Uterus (tissue), 3 donors: ENCODE measurements at regions not wholly inside any gene's neighbourhood (a gene's known extent, or its start where the extent isn't known, plus 50 kb on each side); places are given as distances from the start of the nearest gene placed in this dataset.

Experiments used
- DNase-seq, 2 donors: peaks; one replicate each; pipeline ENCODE4 v3.0.0-alpha.2; 2019 to 2020
- H3K27ac ChIP-seq, 2 donors: fragments of 200-600 bp; sonication (generic); 1 replicate in 1 of 2; 2 replicates in 1 of 2; pipeline ENCODE4 v1.5.1; 2016 to 2018
- H3K27me3 ChIP-seq, 2 donors: fragments of 200-600 bp; sonication (generic); one replicate each; pipeline ENCODE4 v1.5.1; 2018 to 2019; ENCODE audit warnings: control low read depth in 1 of 2
- H3K36me3 ChIP-seq, 2 donors: fragments of 200-600 bp; sonication (generic); one replicate each; pipeline ENCODE4 v1.5.1; 2019; ENCODE audit warnings: control low read depth in 1 of 2
- H3K4me1 ChIP-seq, 2 donors: fragments of 200-600 bp; sonication (generic); one replicate each; pipeline ENCODE4 v1.5.1; 2018 to 2019; ENCODE audit warnings: control low read depth in 1 of 2
- H3K4me3 ChIP-seq, 2 donors: fragments of 200-600 bp; sonication (generic); 1 replicate in 1 of 2; 2 replicates in 1 of 2; pipeline ENCODE4 v1.5.1; 2018 to 2019; ENCODE audit warnings: mild to moderate bottlenecking in 1 of 2
- H3K9me3 ChIP-seq, 2 donors: fragments of 200-600 bp; sonication (generic); one replicate each; pipeline ENCODE4 v1.5.1; 2019; ENCODE audit warnings: control low read depth in 1 of 2
- POLR2A ChIP-seq, 2 donors: fragments of 450-650 bp; IDR thresholded peaks; one replicate each; pipeline ENCODE4 v1.6.1; 2016; ENCODE audit warnings: antibody characterized with exemption in 2 of 2, mild to moderate bottlenecking in 1 of 2, moderate library complexity in 1 of 2
- intact Hi-C: fragments of 100-400 bp; cut with DNase I; formaldehyde crosslinking; loops from one replicate; pipeline ENCODE4 v1.15.1; 2023; ENCODE audit warnings: low total_unique reads
- TF ChIP-seq, protein P1 (sequence below), 4 experiments: fragments of 200-600 bp in 2 of 4; fragments of 450-650 bp in 2 of 4; sonication (generic) in 2 of 4; IDR thresholded peaks; one replicate each; pipeline ENCODE4 v1.5.1; 2016 to 2019; ENCODE audit warnings: antibody characterized with exemption in 4 of 4, mild to moderate bottlenecking in 2 of 4, moderate library complexity in 1 of 4
- donor health status: DM: yes; HTN: yes; CAD: no.

DNA sequence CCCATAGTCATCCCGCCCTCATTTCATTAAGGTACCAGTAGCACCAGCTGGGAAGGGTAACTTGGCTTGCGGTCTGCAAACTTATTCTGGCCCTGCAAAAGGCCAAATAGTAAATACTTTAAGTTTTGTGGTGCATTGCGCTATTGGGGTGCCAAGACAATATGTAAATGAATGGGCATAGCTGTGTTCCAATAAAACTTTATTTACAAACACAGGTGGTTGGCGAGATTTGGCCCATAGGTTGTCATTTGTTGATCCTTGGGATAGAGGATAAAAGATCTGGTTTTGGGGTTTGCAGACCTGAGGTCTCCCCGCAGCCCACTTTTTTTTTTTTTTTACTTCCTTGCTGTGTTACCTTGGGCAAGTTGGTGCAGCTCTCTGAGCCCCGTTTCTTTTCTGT, 127.4 kb downstream of the MIAT start:
- no peaks in the 10 kb centered on the region for H3K36me3 ChIP-seq

DNA sequence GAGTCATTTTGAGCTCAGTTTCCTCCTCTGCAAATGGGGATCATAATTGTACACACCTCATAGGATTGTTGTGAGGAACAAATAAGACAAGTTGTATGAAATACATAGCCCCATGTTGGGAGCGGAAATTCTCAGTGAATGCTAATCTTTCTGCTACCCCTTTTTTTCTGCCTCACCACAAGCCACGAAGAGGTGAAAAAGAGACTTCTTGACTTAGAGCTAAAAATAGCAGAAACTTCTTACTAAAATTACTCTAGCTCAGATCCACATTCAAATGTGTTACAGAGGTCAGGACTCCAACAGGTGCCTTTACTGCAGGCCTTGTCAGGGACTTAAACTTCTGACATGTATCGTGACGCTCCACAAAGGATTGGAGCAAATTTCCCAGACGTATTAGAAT, 128.5 kb downstream of the MIAT start:
- no peaks in the 10 kb centered on the region for H3K36me3 ChIP-seq

More for the DNA sequence above, 127.4 kb downstream of the MIAT start:
- Histone ChIP-seq H3K27me3 (no peaks in the 10 kb centered on the region), H3K9me3 (no peaks in the 10 kb centered on the region), H3K4me3 (no peak overlapping the region), H3K27ac (no peak overlapping the region), H3K4me1 (no peaks in the 10 kb centered on the region)
- DNase-seq: no peak
- TF ChIP-seq POLR2A (IDR thresholded peaks at IDR 0.05): no peak
- TF ChIP-seq, protein P1, sequence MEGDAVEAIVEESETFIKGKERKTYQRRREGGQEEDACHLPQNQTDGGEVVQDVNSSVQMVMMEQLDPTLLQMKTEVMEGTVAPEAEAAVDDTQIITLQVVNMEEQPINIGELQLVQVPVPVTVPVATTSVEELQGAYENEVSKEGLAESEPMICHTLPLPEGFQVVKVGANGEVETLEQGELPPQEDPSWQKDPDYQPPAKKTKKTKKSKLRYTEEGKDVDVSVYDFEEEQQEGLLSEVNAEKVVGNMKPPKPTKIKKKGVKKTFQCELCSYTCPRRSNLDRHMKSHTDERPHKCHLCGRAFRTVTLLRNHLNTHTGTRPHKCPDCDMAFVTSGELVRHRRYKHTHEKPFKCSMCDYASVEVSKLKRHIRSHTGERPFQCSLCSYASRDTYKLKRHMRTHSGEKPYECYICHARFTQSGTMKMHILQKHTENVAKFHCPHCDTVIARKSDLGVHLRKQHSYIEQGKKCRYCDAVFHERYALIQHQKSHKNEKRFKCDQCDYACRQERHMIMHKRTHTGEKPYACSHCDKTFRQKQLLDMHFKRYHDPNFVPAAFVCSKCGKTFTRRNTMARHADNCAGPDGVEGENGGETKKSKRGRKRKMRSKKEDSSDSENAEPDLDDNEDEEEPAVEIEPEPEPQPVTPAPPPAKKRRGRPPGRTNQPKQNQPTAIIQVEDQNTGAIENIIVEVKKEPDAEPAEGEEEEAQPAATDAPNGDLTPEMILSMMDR (IDR thresholded peaks at IDR 0.05): no peak
- intact Hi-C loops: no loop called here

DNA sequence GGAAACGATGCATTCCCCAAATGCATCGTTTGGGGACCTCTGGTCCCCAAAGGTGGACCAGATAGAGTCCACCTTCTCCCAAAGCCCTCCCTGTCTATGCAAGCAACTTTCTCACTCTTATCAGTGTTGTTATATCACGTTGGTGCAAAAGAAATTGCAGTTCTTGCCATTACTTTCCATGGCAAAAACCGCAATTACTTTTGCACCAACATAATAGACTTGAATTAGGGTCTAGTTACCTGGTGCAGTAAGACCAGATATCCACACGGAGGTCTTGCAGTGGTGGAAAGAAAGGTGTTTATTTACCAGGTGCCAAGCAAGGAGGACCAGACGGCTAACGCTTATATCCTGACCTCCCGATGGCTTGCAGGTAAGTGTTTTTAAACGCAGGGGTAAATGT, 129.0 kb downstream of the MIAT start:
- TF ChIP-seq, protein P1 (IDR thresholded peaks at IDR 0.05): no peak
- TF ChIP-seq POLR2A (IDR thresholded peaks at IDR 0.05): no peak
- H3K9me3 ChIP-seq: no peaks in the 10 kb centered on the region
- H3K27ac ChIP-seq: no peak overlapping the region
- H3K4me3 ChIP-seq: no peak overlapping the region
- no peaks in the 10 kb centered on the region for H3K36me3 ChIP-seq
- H3K27me3 ChIP-seq: no peaks in the 10 kb centered on the region
- no peaks in the 10 kb centered on the region for H3K4me1 ChIP-seq
- DNase-seq: no peak
- intact Hi-C loops: no loop called here

More for the DNA sequence above, 128.5 kb downstream of the MIAT start:
- H3K4me3 ChIP-seq: no peak overlapping the region
- H3K27me3 ChIP-seq: no peaks in the 10 kb centered on the region
- intact Hi-C loops: no loop called here
- TF ChIP-seq, protein P1 (IDR thresholded peaks at IDR 0.05): no peak
- no peak for TF ChIP-seq POLR2A (IDR thresholded peaks at IDR 0.05)
- no peak for DNase-seq
- no peak overlapping the region for H3K27ac ChIP-seq
- no peaks in the 10 kb centered on the region for H3K4me1 ChIP-seq
- no peaks in the 10 kb centered on the region for H3K9me3 ChIP-seq

DNA sequence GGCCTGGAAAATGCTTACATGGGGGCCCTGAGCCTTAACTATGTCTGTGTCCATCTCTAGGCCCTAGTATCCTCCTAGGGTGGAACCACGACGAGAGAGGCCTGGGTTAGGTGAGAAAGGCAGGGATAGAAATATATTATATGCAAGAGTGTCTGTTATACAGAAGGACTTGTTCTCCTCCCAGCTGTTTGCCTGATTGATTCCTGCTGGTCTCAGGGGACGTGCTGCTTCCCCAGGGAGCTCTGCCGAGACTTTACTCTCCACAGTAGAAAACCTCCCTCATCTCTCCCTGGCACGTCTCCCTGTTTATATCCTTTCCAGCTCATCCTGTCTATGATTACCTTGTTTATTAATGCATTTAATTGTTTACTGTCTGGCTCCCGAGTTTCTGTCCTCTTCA, 132.6 kb downstream of the MIAT start:
- H3K9me3 ChIP-seq: no peaks in the 10 kb centered on the region
- no peak overlapping the region for H3K27ac ChIP-seq
- no peaks in the 10 kb centered on the region for H3K36me3 ChIP-seq
- H3K27me3 ChIP-seq: no peaks in the 10 kb centered on the region
- no peaks in the 10 kb centered on the region for H3K4me1 ChIP-seq
- DNase-seq: no peak
- TF ChIP-seq, protein P1 (IDR thresholded peaks at IDR 0.05): no peak
- TF ChIP-seq POLR2A (IDR thresholded peaks at IDR 0.05): no peak
- H3K4me3 ChIP-seq: no peak overlapping the region
- intact Hi-C loops: no loop called here

DNA sequence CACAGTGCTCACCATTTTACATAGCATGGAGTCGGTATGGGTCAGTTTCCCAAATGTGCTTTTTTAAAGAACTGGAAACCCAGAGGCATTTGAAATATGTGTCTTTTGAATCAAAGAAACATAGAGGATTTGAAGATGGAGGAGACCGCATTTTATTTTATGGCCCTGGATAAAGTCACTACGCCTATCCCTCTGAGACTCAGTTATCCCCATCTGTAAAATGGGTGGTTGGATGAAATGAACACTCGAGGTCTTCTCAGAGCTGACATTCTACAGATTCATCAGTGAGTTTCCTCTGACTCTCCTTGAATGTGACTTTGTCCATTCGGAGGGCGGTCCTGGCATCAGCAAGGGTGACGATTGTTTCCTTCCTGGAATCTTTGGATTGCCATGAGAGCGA, 135.1 kb downstream of the MIAT start:
- Histone ChIP-seq H3K9me3 (no peaks in the 10 kb centered on the region), H3K27ac (no peak overlapping the region), H3K4me3 (no peak overlapping the region), H3K36me3 (no peaks in the 10 kb centered on the region), H3K4me1 (no peaks in the 10 kb centered on the region), H3K27me3 (no peaks in the 10 kb centered on the region)
- TF ChIP-seq, protein P1 (IDR thresholded peaks at IDR 0.05): no peak
- no peak for TF ChIP-seq POLR2A (IDR thresholded peaks at IDR 0.05)
- no peak for DNase-seq
- intact Hi-C loops: no loop called here
